ENCODE measurements at regions not wholly inside any gene's neighbourhood (a gene's known extent, or its start where the extent isn't known, plus 50 kb on each side); places are given as distances from the start of the nearest gene placed in this dataset.

- intact Hi-C loops (cut with micrococcal nuclease; ENCODE audit: unreplicated experiment) (no loop called here), in situ Hi-C loops (cut with MboI) (no loop called here)
- Histone ChIP-seq H2AFZ (ENCODE audit: control insufficient read depth, low read depth, low read length) (no peak overlapping the region), H3K4me1 (ENCODE audit: control insufficient read depth, insufficient read depth, low read length) (no peaks in the 10 kb centered on the region), H3K27ac (ENCODE audit: control insufficient read depth, insufficient read depth) (no peak overlapping the region), H3K36me3 (ENCODE audit: control insufficient read depth in 2 of 2, insufficient read depth in 2 of 2, low read length in 1 of 2) (no peaks in the 10 kb centered on the region), H3K4me2 (ENCODE audit: control insufficient read depth, insufficient read depth) (no peak overlapping the region), H3K9ac (ENCODE audit: control insufficient read depth, insufficient read depth, low read length) (no peak overlapping the region), H3K27me3 (replicated peaks in 1 of 2; ENCODE audit: control insufficient read depth in 2 of 2, insufficient read depth in 2 of 2, low read length in 1 of 2) (no peaks in the 10 kb centered on the region; a peak in 1 of 4 replicates), H3K4me3 (no peak overlapping the region), H3K9me3 (replicated peaks; ENCODE audit: control insufficient read depth, insufficient read depth, low read length) (no peaks in the 10 kb centered on the region), H3K79me2 (ENCODE audit: control insufficient read depth, insufficient read depth, low read length) (no peaks in the 10 kb centered on the region), H4K20me1 (ENCODE audit: control insufficient read depth, insufficient read depth) (no peaks in the 10 kb centered on the region)
- ChIA-PET SMC1A (ENCODE audit: uncharacterized antibody, unreplicated experiment) (no interaction called here), CTCF (no interaction called here), RAD21 (ENCODE audit: unreplicated experiment) (no interaction called here), POLR2A (no interaction called here)
- no peak for FAIRE-seq
- no peak for TF ChIP-seq ZSCAN29 (IDR thresholded peaks at IDR 0.05)
- no peak for TF ChIP-seq KLF5 (IDR thresholded peaks at IDR 0.05; ENCODE audit: partially characterized antibody)
- no peak for TF ChIP-seq TCF12 (IDR thresholded peaks at IDR 0.05; ENCODE audit: low read depth, low read length)
- DNase-seq (ENCODE audit: low read depth, low spot score): no peak
- ATAC-seq: no peak
- no TSS peak for BruUV-seq (replicated peaks)
These were observed 128.0 kb downstream of the NUAK1 start for GRCh38 chr12:106010741-106011140.
